Gastroesophageal sphincter (tissue), 4 donors: ENCODE measurements at regions not wholly inside any gene's neighbourhood (a gene's known extent, or its start where the extent isn't known, plus 50 kb on each side); places are given as distances from the start of the nearest gene placed in this dataset.

Experiments
- ATAC-seq: fragments of 150-250 bp; one replicate; pipeline ENCODE4 v1.9.1; 2016; ENCODE audit warnings: mild to moderate bottlenecking, moderate library complexity
- H3K27ac ChIP-seq, 4 donors: fragments of 200-600 bp; sonication (generic) in 3 of 4; 1 replicate in 3 of 4; 2 replicates in 1 of 4; pipeline ENCODE4 v1.5.1; 2016 to 2019
- H3K27me3 ChIP-seq: fragments of 200-600 bp; sonication (generic); one replicate; pipeline ENCODE4 v1.5.1; 2019
- H3K36me3 ChIP-seq, 2 donors: fragments of 200-600 bp; sonication (generic); one replicate each; pipeline ENCODE4 v1.5.1; 2019; ENCODE audit warnings: control low read depth in 1 of 2
- H3K4me1 ChIP-seq, 3 donors: fragments of 200-600 bp; sonication (generic); 1 replicate in 2 of 3; 2 replicates in 1 of 3; pipeline ENCODE4 v1.5.1; 2016 to 2019; ENCODE audit warnings: control low read depth in 2 of 3
- H3K4me3 ChIP-seq, 2 donors: fragments of 200-600 bp; sonication (generic); one replicate each; pipeline ENCODE4 v1.5.1; 2019; ENCODE audit warnings: mild to moderate bottlenecking in 1 of 2, moderate library complexity in 1 of 2
- H3K9me3 ChIP-seq, 3 donors: fragments of 200-600 bp; sonication (generic); one replicate each; pipeline ENCODE4 v1.5.1; 2017 to 2019; ENCODE audit warnings: control low read depth in 2 of 3
- EP300 ChIP-seq: sonication (generic); formaldehyde crosslinking; IDR thresholded peaks from one replicate; pipeline ENCODE4 v1.6.1; 2017; ENCODE audit warnings: antibody characterized with exemption, mild to moderate bottlenecking
- POLR2A ChIP-seq, 2 donors: fragments of 450-650 bp; IDR thresholded peaks; one replicate each; pipeline ENCODE4 v1.6.1; 2017; ENCODE audit warnings: antibody characterized with exemption in 2 of 2, mild to moderate bottlenecking in 2 of 2, moderate library complexity in 1 of 2
- POLR2AphosphoS5 ChIP-seq: sonication (generic); formaldehyde crosslinking; IDR thresholded peaks from one replicate; pipeline ENCODE4 v1.6.1; 2017; ENCODE audit warnings: antibody characterized with exemption
- WGBS, 2 donors: methylation state at CpG; one replicate each; pipeline ENCODE4 v1.1.5; 2018; ENCODE audit warnings: low coverage in 1 of 2; 5-methylcytosine and 5-hydroxymethylcytosine counted together
- TF ChIP-seq, protein P1 (sequence below), 4 experiments: fragments of 200-600 bp in 2 of 4; fragments of 450-650 bp in 2 of 4; sonication (generic) in 1 of 4; IDR thresholded peaks; one replicate each; pipeline ENCODE4 v1.5.1; 2017 to 2019; ENCODE audit warnings: antibody characterized with exemption in 4 of 4, mild to moderate bottlenecking in 2 of 4, moderate library complexity in 2 of 4

- no peaks in the 10 kb centered on the region for H3K36me3 ChIP-seq
- no peak overlapping the region for H3K27ac ChIP-seq
- TF ChIP-seq, protein P1, sequence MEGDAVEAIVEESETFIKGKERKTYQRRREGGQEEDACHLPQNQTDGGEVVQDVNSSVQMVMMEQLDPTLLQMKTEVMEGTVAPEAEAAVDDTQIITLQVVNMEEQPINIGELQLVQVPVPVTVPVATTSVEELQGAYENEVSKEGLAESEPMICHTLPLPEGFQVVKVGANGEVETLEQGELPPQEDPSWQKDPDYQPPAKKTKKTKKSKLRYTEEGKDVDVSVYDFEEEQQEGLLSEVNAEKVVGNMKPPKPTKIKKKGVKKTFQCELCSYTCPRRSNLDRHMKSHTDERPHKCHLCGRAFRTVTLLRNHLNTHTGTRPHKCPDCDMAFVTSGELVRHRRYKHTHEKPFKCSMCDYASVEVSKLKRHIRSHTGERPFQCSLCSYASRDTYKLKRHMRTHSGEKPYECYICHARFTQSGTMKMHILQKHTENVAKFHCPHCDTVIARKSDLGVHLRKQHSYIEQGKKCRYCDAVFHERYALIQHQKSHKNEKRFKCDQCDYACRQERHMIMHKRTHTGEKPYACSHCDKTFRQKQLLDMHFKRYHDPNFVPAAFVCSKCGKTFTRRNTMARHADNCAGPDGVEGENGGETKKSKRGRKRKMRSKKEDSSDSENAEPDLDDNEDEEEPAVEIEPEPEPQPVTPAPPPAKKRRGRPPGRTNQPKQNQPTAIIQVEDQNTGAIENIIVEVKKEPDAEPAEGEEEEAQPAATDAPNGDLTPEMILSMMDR (IDR thresholded peaks at IDR 0.05): no peak
- TF ChIP-seq POLR2AphosphoS5: no peak
- TF ChIP-seq EP300: no peak
- TF ChIP-seq POLR2A (IDR thresholded peaks at IDR 0.05): no peak
- WGBS, 2 donors: 25 to 29% methylated on average over 2 of the region's 2 CpGs
- H3K27me3 ChIP-seq: no peaks in the 10 kb centered on the region
- no peak overlapping the region for H3K4me3 ChIP-seq
- no peak for ATAC-seq
- peaks cover 0 to 6% (median 0%) of the 10 kb centered on the region in 3 donors for H3K4me1 ChIP-seq
- H3K9me3 ChIP-seq: no peaks in the 10 kb centered on the region
These were observed 658.4 kb upstream of the CELF2 start for GRCh38 chr10:10359263-10359662.

GRCh38 chr10:10361301-10361885, 656.3 kb upstream of the CELF2 start:
- no peak overlapping the region for H3K4me3 ChIP-seq

GRCh38 chr10:10362800-10363199, 654.9 kb upstream of the CELF2 start:
- H3K27me3 ChIP-seq: no peaks in the 10 kb centered on the region
- H3K36me3 ChIP-seq: no peaks in the 10 kb centered on the region
- no peak overlapping the region for H3K27ac ChIP-seq
- H3K4me3 ChIP-seq: no peak overlapping the region
- peaks cover 0 to 15% (median 0%) of the 10 kb centered on the region in 3 donors for H3K4me1 ChIP-seq
- WGBS, 2 donors: 48 to 71% methylated on average over 4 of the region's 4 CpGs
- TF ChIP-seq POLR2AphosphoS5: no peak
- TF ChIP-seq, protein P1 (IDR thresholded peaks at IDR 0.05): no peak
- TF ChIP-seq POLR2A (IDR thresholded peaks at IDR 0.05): no peak
- no peak for TF ChIP-seq EP300
- no peak for ATAC-seq
- no peaks in the 10 kb centered on the region for H3K9me3 ChIP-seq

More at GRCh38 chr10:10361301-10361885, 656.3 kb upstream of the CELF2 start:
- Histone ChIP-seq H3K4me1 (peaks cover 0 to 15% (median 0%) of the 10 kb centered on the region in 3 donors), H3K27me3 (no peaks in the 10 kb centered on the region), H3K9me3 (no peaks in the 10 kb centered on the region), H3K36me3 (no peaks in the 10 kb centered on the region), H3K27ac (no peak overlapping the region)
- 52 to 81% methylated on average over 3 of the region's 3 CpGs for WGBS, 2 donors
- no peak for TF ChIP-seq EP300
- ATAC-seq: no peak

- 97 to 99% methylated on average over 4 to 6 of the region's 6 CpGs for WGBS, 2 donors
- H3K27me3 ChIP-seq: no peaks in the 10 kb centered on the region
- H3K4me1 ChIP-seq: peaks cover 0 to 15% (median 0%) of the 10 kb centered on the region in 3 donors
- no peak for ATAC-seq
- TF ChIP-seq EP300: no peak
- no peak for TF ChIP-seq POLR2A (IDR thresholded peaks at IDR 0.05)
- no peak for TF ChIP-seq POLR2AphosphoS5
- TF ChIP-seq, protein P1 (IDR thresholded peaks at IDR 0.05): no peak
- H3K27ac ChIP-seq: no peak overlapping the region
- no peaks in the 10 kb centered on the region for H3K9me3 ChIP-seq
- H3K4me3 ChIP-seq: no peak overlapping the region
- H3K36me3 ChIP-seq: no peaks in the 10 kb centered on the region
These were observed 654.5 kb upstream of the CELF2 start for GRCh38 chr10:10363217-10363616.

GRCh38 chr10:10364902-10365301, 652.8 kb upstream of the CELF2 start:
- H3K36me3 ChIP-seq: no peaks in the 10 kb centered on the region
- no peak for TF ChIP-seq EP300
- TF ChIP-seq POLR2AphosphoS5: no peak
- TF ChIP-seq POLR2A (IDR thresholded peaks at IDR 0.05): no peak
- no peaks in the 10 kb centered on the region for H3K27me3 ChIP-seq
- H3K9me3 ChIP-seq: no peaks in the 10 kb centered on the region
- H3K4me1 ChIP-seq: peaks cover 0 to 10% (median 0%) of the 10 kb centered on the region in 3 donors
- no peak for ATAC-seq
- H3K4me3 ChIP-seq: no peak overlapping the region
- 78 to 87% methylated on average over 2 of the region's 2 CpGs for WGBS, 2 donors
- H3K27ac ChIP-seq: no peak overlapping the region

DNA sequence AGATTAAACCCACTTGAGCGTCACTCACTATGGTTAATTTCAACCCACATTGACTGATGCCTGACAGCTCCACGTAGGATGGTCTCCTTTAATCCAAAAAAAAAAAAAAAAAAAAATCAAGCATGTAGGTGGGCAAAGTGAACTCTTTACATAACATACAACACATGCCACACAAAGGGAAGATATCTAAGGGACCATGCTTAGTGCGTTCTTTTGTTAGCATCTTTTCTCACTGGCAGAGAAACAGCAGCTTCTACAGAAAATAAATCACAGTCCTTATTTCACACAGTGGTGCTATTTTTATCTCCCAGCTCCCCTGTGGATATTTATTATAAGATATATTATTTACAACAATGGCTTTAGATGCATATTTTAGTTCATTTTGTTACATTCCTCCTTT, 652.0 kb upstream of the CELF2 start:
- H3K36me3 ChIP-seq: no peaks in the 10 kb centered on the region
- no peaks in the 10 kb centered on the region for H3K9me3 ChIP-seq
- H3K27me3 ChIP-seq: no peaks in the 10 kb centered on the region
- no peak overlapping the region for H3K4me3 ChIP-seq
- 61 to 69% methylated on average over 2 to 3 of the region's 3 CpGs for WGBS, 2 donors
- TF ChIP-seq POLR2AphosphoS5 (no peak), EP300 (no peak), POLR2A (IDR thresholded peaks at IDR 0.05) (no peak)
- TF ChIP-seq, protein P1 (IDR thresholded peaks at IDR 0.05): no peak
- peaks cover 0 to 10% (median 0%) of the 10 kb centered on the region in 3 donors for H3K4me1 ChIP-seq
- H3K27ac ChIP-seq: no peak overlapping the region
- ATAC-seq: no peak
